ENCODE measurements at regions not wholly inside any gene's neighbourhood (a gene's known extent, or its start where the extent isn't known, plus 50 kb on each side); places are given as distances from the start of the nearest gene placed in this dataset.

- TF ChIP-seq FOXJ3 (CRISPR knock-in tag; IDR thresholded peaks at IDR 0.05) (no peak), IRF3 (IDR thresholded peaks at IDR 0.05; ENCODE audit: low read depth, low read length) (no peak), FOXM1 (IDR thresholded peaks at IDR 0.05; ENCODE audit: low read depth) (no peak), POLR2AphosphoS5 (IDR thresholded peaks at IDR 0.05; ENCODE audit: low read depth, low read length) (no peak), NRF1 (IDR thresholded peaks at IDR 0.05; ENCODE audit: low read depth, low read length) (no peak), SIN3A (IDR thresholded peaks at IDR 0.05; ENCODE audit: borderline replicate concordance, low read depth, low read length) (no peak)
- TF ChIP-seq, protein P1, sequence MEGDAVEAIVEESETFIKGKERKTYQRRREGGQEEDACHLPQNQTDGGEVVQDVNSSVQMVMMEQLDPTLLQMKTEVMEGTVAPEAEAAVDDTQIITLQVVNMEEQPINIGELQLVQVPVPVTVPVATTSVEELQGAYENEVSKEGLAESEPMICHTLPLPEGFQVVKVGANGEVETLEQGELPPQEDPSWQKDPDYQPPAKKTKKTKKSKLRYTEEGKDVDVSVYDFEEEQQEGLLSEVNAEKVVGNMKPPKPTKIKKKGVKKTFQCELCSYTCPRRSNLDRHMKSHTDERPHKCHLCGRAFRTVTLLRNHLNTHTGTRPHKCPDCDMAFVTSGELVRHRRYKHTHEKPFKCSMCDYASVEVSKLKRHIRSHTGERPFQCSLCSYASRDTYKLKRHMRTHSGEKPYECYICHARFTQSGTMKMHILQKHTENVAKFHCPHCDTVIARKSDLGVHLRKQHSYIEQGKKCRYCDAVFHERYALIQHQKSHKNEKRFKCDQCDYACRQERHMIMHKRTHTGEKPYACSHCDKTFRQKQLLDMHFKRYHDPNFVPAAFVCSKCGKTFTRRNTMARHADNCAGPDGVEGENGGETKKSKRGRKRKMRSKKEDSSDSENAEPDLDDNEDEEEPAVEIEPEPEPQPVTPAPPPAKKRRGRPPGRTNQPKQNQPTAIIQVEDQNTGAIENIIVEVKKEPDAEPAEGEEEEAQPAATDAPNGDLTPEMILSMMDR (IDR thresholded peaks at IDR 0.05): no peak
These were observed 76.1 kb downstream of the SIPA1L2 start for GRCh38 chr1:232553809-232554208.

Measured in SK-N-SH (cell line).